ENCODE measurements at regions not wholly inside any gene's neighbourhood (a gene's known extent, or its start where the extent isn't known, plus 50 kb on each side); places are given as distances from the start of the nearest gene placed in this dataset.
"Not testable (repeated sequence)": the region's sequence is repeated elsewhere in the genome, so short reads cannot be mapped to it uniquely, and the experiment has no call there.

DNA sequence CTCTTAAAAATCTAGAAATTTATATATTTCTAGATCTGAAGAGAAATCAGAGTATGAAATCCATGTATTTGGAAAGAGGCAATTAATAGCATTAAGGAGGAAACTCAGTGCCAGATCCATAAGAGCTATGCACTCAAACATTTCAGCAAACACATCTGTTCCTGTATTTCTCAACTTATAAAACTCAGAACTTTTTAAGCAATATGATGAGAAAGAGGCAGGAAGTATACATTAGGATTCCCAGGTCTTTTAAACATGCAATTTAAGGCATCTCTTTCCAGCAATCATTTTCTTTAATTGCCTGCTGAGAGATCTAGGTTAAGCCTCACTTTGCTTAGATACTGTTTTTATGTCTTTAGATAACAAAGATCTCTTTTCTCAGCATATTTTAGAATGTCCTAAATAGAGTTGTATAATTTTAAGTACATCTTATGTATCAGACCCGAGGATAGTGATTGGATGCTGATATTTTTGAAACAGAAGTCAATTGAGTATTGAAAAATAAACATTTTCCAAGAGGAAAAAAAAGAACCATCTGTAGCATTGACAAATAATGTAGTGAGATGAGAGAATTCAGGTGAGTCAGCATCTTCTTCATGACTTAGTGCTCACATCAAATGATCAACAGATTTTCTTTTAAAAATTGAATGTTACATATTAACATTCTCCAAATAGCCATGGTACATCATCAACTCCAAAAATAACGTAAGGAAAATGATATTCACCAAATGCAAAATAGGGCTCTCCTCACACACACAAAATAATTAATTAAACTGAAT, 461.4 kb upstream of the NOX3 start:
- DNase-seq (ENCODE audit: low spot score): no peak

DNA sequence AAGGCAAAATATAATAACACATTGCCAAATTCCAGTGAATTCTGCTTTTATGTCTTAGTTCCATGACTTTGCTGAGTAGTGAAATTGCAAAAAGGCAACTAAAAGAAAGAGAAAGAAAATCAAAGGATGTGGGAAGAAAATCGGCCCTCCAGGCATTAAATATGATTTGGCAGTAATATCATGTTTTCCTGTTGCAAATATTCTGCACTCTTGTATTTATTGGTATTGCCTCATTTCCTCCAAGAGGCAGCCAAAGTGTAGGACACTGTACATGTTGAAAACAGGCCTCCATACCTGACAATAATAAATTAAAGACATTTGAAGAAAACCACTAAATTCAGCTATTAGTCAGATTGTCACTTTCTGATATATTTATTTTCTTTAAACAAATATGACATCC, 460.0 kb upstream of the NOX3 start:
- DNase-seq (ENCODE audit: low spot score): no peak

DNA sequence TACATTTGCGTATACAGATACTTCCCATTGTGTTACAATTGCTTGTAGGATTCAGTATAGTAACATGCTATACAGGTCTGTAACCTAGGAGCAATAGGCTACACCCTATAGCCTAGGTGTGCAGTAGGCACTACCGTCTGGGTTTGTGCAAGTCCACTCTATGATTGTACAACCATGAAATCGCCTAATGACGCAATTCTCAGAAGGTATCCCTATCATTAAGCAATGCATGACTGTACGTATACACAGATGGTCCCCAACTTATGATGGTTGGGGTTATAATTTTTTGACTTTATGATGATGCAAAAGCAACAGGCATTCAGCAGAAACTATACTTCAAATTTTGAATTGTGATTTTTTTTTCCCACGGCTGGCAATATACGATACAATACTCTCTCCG, 458.2 kb upstream of the NOX3 start:
- no peak for DNase-seq (ENCODE audit: low spot score)

DNA sequence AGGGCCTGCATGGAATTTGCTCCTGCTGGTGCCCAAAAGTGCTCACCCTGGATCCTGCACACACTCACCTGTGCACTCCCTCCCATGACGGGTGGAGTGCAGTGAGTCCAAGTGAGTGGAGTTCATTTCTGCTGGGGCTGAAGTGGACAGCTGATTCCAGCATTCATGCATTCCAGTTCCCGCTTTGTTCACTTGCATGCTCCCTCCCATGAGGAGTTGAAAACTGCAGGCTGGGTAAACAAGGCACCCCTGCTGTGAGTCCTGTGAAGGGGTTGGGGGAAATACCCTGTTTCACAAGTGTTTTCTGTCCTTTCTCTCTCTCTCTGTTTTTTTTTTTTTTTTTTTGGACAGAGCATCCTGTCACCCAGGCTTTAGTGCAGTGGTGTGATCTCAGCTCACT, 454.1 kb upstream of the NOX3 start:
- DNase-seq (ENCODE audit: low spot score): no peak

DNA sequence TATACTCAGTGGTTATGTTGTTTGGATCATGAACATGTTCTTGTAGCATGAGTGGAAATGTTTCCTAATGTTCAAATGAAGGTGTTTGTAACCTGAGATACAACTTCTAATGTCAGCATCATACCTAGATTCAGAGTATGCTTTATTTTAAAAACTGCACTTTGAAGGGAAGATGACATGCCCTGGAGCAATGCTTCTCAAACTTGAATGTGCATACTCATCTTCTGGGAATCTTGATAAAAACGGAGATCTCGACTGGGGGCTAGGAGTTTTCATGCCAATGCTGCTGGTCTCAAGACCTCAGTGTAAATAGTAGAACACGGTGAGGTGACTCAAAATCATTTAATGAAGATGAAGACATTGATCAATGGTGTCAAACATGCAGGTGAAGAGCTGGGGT, 440.0 kb upstream of the NOX3 start:
- no peak for DNase-seq (ENCODE audit: low spot score)

DNA sequence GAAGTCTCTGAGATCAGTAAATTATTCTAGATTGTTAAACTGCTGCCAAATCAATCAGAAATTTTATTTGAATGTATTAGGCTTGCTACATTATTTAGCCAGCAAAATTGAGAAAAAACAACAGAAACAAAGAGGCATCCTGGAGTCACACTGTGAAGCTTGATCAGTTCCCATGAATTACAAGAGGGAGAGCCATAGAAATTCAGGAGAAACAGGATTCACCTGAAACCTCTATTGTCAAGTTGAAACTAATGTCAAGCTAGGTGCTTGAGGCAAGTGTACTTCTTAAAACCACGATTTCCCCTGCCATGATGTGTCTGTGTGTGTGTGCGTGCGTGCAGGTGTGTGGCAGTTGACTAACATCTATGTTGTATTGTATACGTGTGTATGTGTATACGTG, 439.1 kb upstream of the NOX3 start:
- DNase-seq (ENCODE audit: low spot score): no peak

DNA sequence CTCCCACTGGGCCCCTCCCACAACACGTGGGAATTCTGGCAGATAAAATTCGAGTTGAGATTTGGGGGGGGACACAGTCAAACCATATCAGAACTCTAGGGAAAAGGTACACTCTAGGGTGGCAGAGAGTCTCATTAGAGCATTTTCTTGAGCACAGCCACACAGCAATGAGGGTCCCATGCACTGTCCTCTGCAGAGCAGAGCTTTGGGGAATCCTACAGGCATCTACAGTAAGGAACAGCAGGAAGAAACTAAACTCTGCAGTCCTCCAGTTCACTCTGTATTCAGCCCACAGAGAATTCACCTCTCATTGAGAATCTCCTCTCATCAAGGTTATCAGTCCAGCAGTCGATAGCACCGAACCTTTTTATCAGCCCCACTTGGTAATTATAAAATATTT, 438.6 kb upstream of the NOX3 start:
- no peak for DNase-seq (ENCODE audit: low spot score)

DNA sequence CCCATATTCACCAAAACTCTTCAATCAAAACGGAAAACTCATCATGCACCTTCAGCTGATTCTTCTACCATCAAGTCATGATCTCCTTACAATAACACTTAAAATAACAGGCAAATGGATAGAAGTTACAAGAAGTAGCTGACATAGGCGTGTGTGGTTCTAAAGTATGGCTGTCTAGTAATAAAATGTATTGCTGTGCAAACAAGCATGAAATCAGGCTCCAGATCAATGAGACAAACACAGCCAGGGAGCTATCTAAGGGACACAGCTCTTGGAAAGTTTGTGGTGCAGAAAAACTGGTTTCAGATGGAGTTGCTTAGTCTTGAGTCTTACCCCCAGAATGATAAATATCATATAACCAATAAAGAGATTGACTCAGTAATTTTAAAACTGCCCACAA, 434.8 kb upstream of the NOX3 start:
- no peak for DNase-seq (ENCODE audit: low spot score)

DNA sequence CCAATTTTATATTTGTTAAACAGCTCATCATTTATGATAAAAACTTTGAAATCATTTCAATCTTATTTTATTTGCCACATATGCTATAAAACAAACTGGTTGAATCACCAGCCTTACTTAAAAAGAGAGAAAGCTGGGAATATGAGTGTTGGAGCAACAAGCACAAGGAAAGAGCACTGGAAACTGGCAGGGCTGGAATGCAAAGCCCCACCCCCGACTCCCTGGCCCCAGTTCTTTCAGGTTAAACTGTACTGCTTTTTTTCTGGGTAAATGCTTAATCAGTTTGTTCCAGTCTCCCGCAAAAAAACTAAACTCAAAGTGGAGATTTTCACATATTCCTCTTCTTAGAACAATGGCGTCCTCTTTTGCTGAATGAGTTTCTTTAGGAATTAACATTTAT, 433.8 kb upstream of the NOX3 start:
- no peak for DNase-seq (ENCODE audit: low spot score)

DNA sequence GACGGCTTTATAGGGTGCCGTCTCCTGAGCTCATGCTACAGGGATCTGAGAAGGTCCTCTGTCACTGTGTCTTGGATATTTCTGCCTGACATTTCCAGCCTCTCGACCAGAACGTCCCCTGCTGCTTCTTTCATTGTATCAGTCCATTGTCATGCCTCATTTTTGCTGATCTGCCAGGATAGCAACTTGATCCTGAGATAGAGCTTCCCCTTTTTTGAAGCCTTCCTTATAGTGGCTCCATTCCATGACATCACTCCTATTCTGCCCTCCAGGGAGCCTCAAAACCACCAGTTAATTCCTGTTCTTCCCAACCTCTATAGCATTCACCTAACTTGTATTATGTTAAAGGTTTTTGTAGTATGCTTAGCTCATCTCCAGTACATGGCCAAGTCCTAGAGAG, 431.8 kb upstream of the NOX3 start:
- DNase-seq (ENCODE audit: low spot score): no peak

DNA sequence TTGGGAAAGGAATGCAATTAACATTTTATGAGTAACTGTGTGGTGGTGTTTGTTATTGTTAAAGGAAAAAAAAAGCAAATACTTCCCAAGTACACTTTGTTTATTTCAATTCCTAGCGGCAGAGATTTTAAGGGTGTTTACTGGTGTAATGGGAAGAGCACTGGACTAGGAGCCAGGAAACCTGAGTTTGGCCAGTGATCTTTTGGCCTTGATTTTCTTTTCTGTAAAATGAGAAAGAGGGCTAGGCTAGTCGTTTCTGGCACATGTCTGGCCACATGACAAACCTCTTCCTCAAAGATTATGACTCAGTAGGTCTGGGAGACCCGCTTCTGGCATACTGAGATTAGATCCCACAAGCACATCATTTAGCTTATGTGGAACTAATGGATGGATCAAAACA, 428.1 kb upstream of the NOX3 start:
- no peak for DNase-seq (ENCODE audit: low spot score)

DNA sequence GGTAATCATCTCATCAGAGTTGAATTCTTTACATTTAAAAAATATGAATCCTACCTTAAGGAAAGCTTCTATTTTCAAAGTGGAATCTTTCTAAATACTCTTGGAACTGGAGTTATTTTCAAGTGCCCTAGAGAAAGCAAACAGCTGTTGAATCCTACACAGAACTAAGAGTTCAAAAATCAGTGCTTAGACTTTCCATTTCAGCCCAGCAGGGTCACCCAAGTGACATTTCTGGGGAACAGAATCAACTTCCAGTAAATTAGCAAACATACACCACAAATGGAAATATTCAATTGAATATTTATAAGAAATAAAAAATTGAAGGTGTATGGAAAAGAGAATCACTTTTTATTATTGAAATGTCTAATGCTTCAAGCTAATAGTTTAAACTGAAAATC, 427.7 kb upstream of the NOX3 start:
- DNase-seq (ENCODE audit: low spot score): no peak

DNA sequence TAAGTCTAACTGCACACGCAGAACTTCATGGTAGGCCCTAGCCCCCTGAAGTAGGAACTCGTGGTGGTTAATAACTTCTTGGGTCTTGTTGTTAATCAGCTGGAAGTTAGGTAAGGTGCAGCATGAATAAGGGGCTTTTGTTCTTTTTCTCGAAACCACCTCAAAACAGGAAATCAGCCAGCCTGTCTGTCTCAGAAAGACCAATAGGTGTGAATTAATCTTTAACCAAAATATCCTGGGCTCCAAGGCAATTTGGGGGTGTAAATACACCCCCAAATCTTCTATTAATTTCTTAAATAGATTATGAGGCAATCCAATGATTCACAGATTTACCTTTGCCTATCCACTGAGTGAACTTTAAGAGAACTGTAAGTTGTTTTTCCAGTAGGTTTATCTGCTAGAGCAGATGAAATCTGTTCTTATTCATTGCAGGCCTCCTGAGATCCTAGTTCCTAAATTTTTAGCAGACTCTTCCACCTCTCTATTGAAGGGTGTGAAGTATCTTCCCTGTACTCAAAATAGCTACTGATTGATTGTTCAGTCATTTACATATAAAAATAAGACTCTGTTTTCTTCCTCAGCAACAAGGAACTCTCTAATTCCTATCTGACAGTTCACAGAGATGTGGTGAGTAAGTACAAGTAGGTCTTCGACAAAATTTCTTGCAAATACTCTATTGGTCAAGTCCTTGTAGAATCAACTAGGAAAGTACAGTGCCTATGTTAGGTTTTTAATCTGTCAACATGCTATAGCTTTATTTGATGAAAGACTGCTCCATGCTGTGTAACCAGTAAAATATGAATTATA, 427.1 kb upstream of the NOX3 start:
- no peak for DNase-seq (ENCODE audit: low spot score)

DNA sequence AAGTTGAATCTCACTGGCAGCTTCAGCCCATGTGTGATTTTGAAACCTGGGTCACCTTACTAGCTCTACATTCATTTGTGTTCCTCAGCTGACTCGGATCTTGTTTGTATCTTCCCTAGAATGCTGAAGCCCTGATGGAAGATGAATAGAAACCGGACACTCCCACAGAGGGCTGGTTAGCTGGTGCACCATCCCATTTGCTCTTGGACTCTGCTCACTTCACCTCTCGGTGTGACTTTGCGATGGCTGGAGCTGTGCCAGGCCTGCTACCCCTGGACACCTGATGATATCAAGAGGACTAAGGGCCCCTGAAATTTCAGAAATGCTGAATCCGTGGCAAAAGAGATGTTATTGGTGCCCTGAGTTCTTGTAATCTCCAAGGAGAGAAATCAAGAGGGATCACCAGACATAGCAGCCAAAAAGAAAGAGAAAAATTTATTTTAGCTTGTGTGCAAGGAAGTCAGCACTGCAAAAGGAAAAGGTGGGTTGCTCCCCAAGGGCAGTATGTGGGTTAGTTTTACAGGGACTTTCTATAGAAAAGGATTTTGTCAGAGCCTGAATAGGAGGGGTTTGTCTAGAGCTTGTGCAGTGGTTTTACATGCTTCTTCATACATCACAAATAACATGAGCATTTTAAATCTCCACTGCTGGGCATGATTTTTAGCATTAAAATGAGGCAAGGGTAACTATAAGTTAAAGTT, 426.3 kb upstream of the NOX3 start:
- no peak for DNase-seq (ENCODE audit: low spot score)

DNA sequence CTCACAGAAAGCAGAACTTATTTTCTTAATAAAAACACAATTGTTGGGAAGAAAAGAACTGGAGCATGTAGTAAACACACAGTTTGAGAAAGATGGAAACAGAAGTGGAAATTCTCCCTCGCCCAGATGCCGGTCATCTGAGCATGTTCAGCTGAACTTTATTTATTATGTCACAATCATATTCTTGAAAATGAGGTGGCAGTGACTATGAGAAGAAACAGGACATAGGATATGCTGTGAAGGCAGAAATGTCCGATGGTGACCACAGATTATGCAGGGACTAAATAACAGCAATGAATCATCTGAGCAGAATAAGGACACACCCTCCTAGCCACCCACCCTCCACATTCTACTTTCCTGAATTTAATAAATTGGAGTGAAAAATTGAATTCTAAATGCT, 425.3 kb upstream of the NOX3 start:
- peak; percentile 15 for DNase-seq (ENCODE audit: low spot score)

DNA sequence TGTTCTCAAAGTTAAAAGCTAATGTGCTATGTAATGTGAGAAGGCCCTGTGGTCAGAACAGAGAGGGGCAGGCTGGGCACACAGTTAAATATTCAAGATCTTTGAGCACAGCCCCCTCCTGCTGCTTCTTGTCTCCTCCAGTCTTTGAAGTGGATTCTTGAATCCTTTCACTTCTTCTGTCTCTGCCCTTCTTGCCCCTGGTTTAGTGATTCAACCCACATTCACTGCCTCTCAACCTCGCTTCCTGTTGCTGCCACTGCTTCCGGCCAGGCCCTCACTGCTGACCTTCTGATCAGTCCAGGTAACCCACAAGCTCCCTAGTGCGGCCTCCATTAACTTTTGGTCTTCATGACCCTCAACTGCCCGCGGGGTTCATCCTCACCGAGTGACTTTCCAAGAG, 417.3 kb upstream of the NOX3 start:
- no peak for DNase-seq (ENCODE audit: low spot score)

DNA sequence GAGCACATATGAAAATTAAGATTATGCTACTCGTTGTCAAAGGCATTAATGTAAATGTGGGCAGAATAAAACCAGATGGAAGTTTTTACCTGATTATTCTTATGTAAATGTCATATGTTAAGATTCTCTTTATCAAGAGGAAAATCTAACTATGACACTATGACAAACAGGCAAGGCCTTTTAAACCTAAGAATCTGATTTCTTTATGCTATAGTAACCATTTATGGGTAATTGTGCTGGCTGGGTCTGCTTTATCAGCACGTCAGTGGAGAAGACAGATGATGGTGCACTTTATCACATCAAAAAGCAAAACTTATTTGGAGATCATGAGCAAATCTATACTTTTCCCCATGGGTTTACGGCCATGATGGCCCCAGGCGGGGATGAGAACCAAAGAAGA, 412.0 kb upstream of the NOX3 start:
- DNase-seq (ENCODE audit: low spot score): no peak

DNA sequence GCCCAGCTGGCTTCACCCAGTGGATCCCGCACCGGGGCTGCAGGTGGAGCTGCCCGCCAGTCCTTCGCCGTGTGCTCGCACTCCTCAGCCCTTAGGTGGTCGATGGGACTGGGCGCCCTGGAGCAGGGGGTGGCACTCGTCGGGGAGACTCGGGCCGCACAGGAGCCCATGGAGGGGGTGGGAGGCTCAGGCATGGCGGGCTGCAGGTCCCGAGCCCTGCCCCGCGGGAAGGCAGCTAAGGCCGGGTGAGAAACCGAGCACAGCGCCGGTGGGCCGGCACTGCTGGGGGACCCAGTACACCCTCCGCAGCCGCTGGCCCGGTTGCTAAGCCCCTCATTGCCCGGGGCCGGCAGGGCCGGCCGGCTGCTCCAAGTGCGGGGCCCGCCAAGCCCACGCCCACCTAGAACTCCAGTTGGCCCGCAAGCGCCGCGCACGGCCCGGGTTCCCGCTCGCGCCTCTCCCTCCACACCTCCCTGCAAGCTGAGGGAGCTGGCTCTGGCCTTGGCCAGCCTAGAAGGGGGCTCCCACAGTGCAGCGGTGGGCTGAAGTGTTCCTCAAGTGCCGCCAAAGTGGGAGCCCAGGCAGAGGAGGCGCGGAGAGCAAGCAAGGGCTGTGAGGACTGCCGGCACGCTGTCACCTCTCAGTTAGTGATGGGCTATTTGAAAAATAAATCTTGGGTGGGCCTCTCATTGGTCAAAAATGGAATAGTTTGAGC, 411.2 kb upstream of the NOX3 start:
- DNase-seq (ENCODE audit: low spot score): not testable (repeated sequence)

DNA sequence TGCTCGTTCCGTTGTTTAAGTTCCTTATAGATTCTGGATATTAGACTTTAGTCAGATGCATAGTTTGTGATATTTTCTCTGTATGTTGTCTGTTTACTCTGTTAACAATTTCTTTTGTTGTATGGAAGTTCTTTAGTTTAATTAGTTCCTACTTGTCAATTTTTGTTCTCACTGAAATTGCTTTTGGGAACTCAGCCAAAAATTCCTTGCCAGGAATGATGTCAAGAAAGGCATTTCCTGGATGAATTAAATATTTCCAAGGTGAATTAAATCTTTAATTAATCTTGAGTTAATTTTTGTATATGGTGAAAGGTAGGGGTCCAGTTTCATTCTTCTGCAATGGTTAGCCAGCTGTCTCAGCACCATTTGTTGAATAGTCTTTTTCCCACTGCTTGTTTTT, 406.2 kb upstream of the NOX3 start:
- no peak for DNase-seq (ENCODE audit: low spot score)

DNA sequence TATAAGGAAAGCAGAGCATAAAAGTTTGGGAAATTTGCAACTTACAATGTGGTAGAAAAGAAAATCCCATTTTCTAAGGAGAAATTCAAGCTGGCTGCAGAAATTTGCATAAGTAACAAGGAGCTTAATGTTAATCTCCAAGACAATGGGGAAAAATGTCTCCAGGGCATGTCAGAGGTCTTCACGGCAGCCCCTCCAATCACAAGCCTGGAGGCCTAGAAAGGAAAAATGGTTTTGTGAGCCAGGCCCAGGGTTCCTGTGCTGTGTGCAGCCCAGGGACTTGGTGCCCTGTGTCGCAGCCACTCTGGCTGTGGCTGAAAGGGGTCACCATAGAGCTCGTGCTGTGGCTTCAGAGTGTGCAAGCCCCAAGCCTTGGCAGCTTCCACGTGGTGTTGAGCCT, 403.3 kb upstream of the NOX3 start:
- DNase-seq (ENCODE audit: low spot score): not testable (repeated sequence)

DNA sequence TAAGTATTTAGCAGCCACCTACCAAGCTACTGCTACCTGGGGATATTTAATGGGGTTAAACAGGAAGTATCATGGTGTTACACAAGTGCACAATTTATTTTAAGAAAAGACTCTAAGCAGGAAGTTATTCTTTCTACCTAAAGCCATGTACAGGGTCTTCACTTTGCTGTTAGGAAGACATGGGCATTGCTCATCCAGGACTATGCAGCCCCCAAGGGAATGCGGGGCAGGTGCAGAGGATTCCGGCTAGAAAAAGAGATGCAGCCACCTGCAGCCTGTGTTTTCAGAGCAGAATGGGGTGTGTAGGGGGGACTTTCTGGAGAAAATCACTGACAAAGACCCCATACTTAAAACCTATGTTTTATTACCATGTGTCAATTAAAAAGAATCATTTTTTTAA, 399.1 kb upstream of the NOX3 start:
- DNase-seq (ENCODE audit: low spot score): no peak

DNA sequence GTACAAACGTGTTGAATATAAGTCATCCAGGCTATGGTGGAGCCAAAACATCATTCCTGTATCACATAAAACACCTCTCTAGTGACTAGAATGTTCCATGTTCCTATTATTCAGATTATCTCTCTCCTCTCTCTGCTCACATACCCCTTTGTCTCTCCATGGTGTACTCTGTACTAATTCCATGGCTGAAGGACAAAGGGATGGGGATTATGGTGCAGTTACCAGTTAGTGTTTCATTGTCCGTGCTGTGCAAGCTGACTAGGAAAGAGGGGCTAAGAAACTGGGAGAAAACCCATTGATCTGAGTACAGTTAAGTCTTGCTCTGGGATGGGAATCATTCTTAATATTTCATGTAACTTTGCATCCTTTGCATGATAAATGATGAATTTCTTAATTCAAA, 397.4 kb upstream of the NOX3 start:
- no peak for DNase-seq (ENCODE audit: low spot score)

All from GM03348 (cell line).